ENCODE measurements at regions not wholly inside any gene's neighbourhood (a gene's known extent, or its start where the extent isn't known, plus 50 kb on each side); places are given as distances from the start of the nearest gene placed in this dataset.

DNA sequence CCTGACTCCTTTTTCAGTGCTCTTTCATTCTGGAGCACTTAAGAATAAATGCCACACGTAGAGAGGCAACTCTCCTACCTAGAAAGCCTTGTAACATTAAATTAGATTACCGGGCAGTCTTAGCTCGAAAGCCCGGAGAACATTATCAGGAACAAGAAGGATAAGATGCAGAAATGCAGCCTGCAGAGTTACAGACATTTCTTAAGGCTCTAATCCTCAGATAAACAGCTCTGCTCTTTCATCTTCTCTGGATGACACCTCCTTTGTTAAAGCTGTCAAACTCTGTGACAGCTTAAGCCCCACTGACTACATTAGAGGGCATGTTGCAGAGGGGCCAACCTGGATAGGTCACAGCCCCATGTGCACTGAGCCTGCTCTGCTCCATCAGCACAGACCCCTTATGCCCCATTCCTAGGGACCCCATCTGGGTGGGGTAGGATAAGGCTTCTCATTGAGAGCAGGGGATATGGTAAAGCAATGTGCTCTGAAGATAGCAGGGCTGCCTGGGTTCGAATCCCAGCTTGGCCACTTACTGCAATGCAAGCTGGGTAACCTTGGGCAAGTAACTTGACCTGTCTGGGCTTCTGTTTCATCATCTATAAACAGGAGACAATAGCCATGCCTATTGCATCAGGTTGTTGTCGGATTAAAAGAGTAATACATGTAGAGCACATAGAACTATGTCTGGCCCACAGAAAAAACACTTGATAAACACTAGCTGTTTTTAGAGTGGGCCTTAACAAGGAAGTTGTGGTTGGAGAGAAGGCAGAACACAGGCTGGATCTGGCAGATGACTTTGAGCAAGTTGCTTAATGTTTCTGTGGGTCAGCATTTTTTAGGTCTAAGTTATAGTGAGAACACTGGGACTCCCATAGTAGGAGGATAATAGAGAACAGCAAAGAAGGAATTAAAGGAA is 111.4 kb downstream of the THNSL2 start:
- no peak for DNase-seq

DNA sequence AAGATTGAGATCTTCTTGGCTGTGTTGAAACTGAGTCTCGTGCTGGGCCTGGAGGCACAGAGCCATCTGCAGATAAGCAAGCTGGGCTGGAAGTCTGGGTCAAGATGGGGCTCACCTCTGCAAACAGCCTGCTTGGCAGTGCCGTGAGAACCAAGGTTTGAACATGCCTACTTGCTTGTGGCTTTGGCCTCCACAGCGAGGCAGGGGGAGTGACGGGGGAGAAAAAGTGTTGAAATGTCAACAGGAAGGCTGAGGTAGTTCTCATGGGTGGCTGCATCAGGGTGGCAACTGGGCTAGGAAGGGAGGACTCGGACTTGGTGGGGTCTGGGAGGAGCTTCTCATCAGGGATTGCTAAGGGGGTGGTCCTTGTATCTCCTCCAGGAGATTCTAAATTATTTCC is 99.7 kb downstream of the THNSL2 start:
- DNase-seq: no peak

DNA sequence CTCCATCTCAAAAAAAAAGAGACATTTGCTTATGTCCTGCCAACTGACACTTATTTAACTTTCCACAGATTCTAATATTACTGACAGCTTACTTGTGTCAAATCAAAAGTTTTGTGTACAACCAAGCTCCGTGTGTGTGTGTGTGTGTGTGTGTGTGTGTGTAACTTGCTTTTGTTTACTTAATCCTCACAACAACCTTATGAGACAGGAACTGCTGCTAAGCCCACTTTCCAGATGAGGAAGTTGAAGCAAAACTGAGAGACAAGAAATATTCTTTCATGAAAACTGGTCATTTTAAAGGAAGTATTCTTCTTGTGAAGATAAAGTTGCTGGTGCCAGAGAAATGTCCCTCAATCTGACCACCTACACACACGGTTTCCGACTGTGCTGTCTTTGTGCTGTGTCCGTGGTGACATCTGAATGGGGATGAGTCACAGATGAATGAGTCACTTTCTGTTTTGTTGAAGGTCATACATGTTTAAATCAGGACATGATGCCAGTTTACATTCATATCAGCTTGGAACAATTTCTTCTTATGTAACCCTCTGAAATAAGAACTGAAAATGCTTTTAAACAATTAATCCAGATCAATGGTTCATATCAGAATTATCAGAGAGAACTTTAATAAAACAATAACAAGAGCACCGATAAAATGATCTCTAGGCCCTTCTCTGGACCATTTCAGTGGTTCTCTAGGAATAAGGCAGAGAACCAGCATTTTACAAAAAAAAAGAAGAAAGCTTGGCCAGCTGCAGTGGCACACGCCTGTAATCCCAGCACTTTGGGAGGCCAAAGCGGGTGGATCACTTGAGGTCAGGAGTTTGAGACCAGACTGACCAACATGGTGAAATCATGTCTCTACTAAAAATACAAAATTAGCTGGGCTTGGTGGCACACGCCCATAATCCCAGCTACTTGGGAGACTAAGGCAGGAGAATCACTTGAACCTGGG is 95.5 kb downstream of the THNSL2 start:
- no peak for DNase-seq

DNA sequence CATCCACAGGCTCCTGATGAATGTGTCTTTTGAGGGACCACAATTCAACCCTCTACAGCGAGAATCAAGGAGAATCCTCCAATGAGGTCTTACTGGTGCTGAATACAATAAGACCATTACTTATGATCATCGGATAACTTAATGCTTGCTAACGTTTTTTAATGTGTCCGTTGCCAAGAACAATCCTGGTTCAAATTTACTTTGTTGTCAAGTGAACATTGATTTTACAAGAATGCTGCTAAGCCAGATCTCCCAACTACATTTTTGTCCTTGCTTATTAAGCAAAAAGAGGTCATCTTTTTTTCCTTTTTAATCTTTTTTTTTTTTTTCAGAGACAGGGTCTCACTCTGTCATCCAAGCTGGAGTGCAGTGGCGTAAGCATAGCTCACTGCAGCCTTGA is 93.7 kb downstream of the THNSL2 start:
- no peak for DNase-seq

DNA sequence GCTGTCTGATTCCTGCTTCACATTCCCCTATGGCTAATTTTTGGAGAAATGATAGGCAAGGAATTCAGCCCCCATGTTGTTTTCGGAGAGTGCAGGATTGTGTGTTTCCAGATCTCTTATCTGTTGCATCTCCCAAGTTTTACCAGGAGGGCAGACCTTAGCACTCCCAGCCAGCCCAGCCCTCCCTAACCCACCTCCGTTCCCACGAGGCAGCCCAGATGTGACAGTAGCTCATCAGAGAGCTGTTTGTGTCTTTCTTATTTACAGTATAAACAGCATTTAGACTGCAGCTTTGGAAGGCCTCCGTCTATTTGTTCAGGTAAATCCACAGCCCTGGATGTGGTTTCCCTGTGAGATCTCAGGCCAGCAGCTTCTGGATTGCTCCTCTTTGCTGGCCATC is 91.6 kb downstream of the THNSL2 start:
- no peak for DNase-seq

DNA sequence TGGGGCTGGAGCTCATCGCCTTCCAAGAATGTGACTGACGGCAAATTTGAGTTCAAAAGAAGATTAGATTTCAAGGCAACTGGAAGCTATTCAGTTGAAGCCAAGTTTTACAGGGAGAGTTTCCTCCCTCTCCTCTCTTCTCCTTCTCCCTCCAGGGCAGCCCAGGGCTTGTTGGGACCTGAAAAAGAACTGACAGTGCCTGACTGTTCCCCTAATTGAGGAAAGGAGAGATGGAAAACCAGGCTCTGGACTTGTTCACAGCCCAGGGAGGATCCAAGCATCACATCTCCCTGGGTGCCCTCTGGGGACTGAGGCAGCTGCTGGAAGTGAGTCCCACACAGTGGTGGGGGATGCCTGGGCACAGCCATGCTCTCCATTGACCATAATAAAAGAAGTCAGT is 88.1 kb downstream of the THNSL2 start:
- no peak for DNase-seq

DNA sequence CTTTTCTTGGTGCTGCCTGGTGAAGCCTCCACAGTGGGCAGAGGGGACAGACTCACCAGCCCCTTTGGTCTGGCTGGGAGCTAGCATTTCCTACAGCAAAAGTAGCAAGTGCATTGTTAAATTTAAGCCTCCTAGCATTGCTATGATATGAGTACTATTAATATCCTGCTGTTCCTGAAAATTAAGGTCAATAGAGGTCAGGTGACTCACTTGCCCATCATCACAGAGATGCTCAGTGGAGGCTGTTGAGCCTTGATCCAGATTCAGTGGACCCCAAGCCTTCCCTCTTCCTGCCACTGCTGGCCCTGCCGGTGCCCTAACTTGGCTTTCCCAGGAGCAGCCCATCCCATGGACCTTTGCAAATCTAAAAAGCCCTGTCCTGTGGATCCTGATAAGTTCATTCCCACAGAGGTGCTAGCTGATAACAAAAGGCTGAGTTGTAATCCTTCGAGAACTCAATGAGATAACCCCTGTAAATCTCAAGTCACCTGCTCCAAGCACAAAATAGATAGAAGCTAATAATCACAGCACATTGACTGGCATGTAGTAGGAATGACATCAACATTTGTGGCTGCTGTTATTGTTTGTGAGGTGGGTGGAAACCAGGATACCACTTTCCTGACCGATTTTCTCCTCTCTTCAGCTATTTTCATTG is 84.4 kb downstream of the THNSL2 start:
- no peak for DNase-seq

DNA sequence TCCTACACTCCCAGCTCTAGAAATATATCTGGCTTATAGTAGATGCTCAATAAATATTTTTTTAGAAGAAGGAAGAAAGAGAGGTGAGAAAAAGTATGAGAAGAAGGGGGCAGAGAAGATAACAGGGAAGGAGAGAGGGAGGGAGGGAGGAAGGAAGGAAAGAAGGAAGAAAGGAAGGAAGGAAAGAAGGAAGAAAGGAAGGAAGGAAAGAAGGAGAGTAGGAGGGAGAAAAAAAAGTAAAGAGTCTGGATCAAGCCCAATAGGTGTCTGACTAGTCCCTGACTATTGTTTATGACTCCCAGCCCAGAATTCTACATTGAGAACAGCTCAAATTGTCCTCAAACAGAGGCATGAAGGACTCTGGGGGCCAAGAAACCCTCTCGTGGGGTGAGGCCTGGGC is 83.9 kb downstream of the THNSL2 start:
- DNase-seq: no peak

DNA sequence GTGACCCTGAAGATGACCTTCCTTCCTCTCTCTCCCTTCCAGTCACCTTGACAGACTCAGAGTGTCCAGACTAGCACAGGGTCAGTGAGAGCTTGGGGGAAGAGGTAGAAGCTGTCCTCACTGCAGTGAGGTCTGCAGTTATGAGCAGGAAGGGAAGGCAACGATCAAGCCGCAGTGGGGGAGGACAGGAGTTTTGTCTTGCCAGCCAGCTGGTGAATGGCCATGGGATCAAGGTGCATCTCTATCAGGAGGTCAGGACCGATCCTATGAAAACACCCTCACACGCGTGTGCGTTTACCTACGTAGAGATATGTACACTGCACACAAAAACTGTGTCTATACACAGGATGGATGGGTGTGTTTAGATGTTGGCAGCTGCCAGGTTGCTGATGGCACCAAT is 83.2 kb downstream of the THNSL2 start:
- no peak for DNase-seq

DNA sequence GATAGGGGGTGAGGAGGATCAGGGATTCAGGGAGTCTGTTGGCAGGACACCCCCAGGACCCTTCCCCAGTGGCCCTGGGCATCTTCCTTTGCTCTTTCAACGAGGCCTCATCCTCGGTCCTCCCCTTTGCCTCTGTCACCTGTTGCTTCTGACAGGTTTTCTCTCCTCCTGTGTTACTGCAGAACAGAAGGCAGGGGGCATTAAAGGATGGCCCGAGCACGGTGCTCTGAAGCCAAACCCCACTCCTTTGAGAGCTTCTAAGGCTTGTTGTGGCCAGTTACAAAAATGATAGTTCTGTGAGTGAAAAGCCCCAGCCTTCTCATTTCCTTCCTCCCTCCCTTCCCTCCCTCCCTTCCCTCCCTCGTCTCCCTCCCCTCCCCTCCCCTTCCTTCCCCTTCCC is 82.5 kb downstream of the THNSL2 start:
- DNase-seq: no peak

DNA sequence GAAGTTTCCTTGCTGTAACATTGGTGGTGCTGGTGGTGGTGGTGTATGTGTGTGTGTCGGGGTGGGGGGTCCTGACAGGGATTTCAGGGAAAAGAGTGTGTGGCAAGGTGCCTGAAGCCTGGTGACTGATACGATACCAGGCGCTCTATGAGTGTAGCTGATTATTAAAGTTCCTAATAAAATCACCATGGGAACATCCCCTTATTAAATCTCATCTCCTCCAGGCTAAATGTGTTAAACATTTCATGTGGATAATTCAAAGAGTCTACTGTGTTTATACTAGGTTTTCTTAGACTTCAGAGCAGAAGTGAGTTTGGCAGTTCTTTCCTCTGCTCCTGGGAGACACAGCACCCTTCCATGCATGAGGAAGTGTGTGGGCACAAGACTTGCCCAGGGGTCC is 82.0 kb downstream of the THNSL2 start:
- DNase-seq: no peak

DNA sequence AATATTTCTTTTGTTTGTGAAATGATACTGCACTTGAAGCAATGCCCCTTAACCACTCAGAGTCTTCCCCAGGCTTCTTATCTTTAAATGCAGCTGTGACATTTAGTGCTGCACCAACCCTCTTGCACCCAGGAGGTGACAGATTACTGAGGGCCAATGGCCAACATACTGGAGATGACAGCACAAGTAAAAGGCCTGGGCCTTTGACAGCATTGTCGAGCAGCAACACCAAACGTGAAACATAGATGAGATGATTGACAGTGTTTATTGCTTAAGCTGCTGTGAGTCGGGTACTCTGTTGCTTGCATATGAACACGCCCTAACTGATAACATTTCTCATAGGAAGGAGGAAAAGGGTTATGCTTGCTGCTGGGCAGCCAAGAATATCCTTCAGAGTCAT is 80.3 kb downstream of the THNSL2 start:
- no peak for DNase-seq

DNA sequence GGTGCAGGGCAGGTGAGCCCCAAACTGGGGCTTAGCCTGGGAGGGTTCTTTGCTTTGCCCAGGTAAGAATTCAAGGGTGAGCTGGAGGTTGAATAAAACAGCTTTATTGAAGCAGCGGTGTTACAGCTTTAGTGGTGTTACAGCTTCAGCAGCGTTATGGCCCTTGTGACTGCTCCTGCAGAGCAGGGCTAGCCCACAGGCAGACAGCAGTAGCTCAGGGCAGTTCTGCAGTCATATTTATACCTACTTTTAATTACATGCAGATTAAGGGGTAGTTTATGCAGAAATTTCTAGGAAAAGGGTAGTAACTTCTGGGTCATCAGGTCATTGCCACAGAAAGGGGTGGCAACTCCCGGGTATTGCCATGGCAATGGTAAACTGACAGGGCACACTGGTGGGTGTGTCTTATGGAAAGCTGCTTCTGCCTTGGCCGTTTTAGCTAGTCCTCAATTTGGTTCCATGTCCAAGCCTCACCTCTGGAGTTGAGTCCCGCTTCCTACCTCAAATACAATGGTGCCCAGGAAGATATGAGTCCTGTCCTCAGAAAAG is 78.2 kb downstream of the THNSL2 start:
- DNase-seq: no peak

DNA sequence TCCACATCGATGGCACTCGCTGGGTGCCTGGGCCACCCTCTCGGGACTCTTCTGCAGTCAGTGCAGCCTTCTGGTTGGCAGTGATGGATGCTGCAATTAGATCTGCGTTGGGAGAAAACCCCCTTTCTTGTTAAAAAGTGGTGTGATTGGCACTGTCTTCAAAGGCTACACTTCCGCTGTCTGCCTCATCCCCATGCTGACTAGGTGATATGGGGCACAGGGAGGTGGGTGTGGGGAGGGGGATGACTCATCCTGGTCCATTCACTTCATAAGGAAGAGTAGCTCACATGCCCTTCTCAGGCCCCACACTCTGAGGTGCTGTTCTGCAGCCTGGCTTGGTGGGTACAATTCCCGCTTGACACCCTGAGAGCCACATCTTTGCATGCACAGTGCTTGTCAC is 77.4 kb downstream of the THNSL2 start:
- DNase-seq: no peak

DNA sequence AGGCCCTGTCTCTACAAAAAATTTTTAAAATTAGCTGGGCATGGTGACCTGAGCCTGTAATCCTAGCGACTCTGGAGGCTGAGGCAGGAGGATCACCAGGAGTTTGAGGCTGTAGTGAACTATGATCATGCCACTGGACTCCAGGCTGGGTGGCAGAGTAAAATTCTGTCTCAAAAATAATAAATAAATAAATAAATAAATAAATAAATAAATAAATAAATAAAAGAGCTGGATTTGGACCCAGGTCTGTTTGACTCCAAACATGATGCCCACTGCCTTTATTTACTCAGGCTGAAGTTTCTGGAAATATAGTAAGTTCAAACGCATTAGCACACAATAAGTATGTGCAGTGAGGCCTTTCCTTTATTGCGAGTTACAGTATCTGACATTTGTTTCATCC is 75.0 kb downstream of the THNSL2 start:
- no peak for DNase-seq

DNA sequence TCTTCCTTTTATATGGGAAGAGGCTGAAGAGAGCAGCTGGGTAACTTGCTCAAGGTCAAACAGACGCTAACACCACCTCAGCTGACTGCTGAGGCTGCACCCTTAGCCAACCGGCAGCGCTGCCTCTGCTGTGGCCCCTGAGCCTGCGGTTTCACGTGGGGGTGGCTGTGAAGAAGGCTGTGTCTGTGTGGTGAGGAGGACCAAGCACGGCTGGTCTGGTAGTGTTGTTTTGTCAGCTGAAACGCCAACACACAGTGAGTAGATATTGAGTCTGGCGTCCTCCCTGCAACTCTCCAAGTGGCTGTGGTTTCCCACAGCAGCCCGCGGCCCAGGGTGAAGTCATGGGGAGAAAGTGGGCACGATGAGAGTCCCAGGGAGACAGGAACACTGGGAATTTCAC is 69.6 kb downstream of the THNSL2 start:
- no peak for DNase-seq

DNA sequence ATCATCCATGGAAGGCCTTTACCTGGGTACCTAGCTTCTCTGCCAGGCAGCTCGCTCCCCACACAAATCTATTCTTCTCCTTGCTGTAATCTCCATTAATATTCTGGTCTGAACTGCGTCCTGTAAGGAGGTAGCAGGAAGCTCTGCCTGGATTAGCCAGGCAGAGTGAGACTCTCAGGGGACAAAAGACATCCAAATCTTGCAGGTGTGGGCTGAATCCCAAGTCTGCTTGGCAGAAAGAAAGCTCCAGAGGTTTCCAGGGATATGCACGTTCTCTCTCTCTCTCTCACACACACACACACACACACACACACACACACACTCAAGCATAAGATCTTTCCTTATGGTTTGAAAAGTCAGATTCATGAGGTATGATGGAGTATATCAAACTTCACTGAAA is 66.5 kb downstream of the THNSL2 start:
- no peak for DNase-seq

Data from NCI-H226 (cell line).